IMR-90 (cell line): ENCODE measurements at regions not wholly inside any gene's neighbourhood (a gene's known extent, or its start where the extent isn't known, plus 50 kb on each side); places are given as distances from the start of the nearest gene placed in this dataset.

Experiments
- ATAC-seq: fragments of 200-7000 bp; cut with Tn5 transposase; 2 replicates; pipeline ENCODE4 v1.9.1; 2020; ENCODE audit warnings: low read depth, mild to moderate bottlenecking, moderate library complexity
- BruUV-seq: library from RNA; stranded (reverse); fragments of 400-500 nt; replicated peaks from 2 replicates; lab custom pipeline; 2021; lab: Mats Ljungman, UMichigan
- CTCF ChIA-PET: fragments of 300-600 bp; formaldehyde crosslinking; extraction: SDS; loops from one replicate; lab custom pipeline; 2021; ENCODE audit warnings: antibody characterized with exemption; lab: Yijun Ruan, JAX
- POLR2A ChIA-PET: fragments of 300-600 bp; sonication (Branson Sonifier 250); formaldehyde crosslinking; loops from one replicate; lab custom pipeline; 2022; ENCODE audit warnings: antibody characterized with exemption; ENCODE audit not compliant: unreplicated experiment; lab: Charles Lee
- DNase-seq: peaks from one replicate; pipeline ENCODE4 v3.0.0; 2013
- H2AFZ ChIP-seq: replicated peaks from 2 replicates; pipeline ENCODE3; 2013; ENCODE audit warnings: low read length, mild to moderate bottlenecking; ENCODE audit not compliant: poor library complexity
- H2AK5ac ChIP-seq: 2 replicates; pipeline ENCODE4 v1.6.1; 2013; ENCODE audit warnings: low read depth, low read length, inconsistent platforms
- H2AK9ac ChIP-seq: replicated peaks from 2 replicates; pipeline ENCODE3; 2013; ENCODE audit warnings: mild to moderate bottlenecking, low read depth, low read length, moderate library complexity; ENCODE audit not compliant: poor library complexity
- H2BK120ac ChIP-seq: 2 replicates; pipeline ENCODE4 v1.6.1; 2013; ENCODE audit warnings: low read depth, low read length, inconsistent platforms
- H2BK15ac ChIP-seq: 3 replicates; pipeline ENCODE4 v1.6.1; 2013; ENCODE audit warnings: low read depth, low read length, inconsistent platforms
- H2BK20ac ChIP-seq: 2 replicates; pipeline ENCODE4 v1.6.1; 2013; ENCODE audit warnings: low read depth, mild to moderate bottlenecking, inconsistent platforms, low read length, moderate library complexity
- H2BK5ac ChIP-seq: 2 replicates; pipeline ENCODE4 v1.6.1; 2013; ENCODE audit warnings: mild to moderate bottlenecking, low read depth, low read length, inconsistent platforms; ENCODE audit not compliant: poor library complexity, severe bottlenecking
- H3K14ac ChIP-seq: replicated peaks from 2 replicates; pipeline ENCODE4 v1.6.1; 2013; ENCODE audit warnings: low read depth, low read length, inconsistent platforms
- H3K18ac ChIP-seq: 2 replicates; pipeline ENCODE4 v1.6.1; 2013; ENCODE audit warnings: low read depth, low read length, control low read depth
- H3K23ac ChIP-seq: 2 replicates; pipeline ENCODE4 v1.6.1; 2013; ENCODE audit warnings: low read depth, low read length, inconsistent platforms
- H3K27ac ChIP-seq: 2 replicates; pipeline ENCODE4 v1.5.1; 2013; ENCODE audit warnings: mild to moderate bottlenecking, control low read depth, low read length; ENCODE audit not compliant: insufficient read depth
- H3K27me3 ChIP-seq: 2 replicates; pipeline ENCODE4 v1.6.1; 2013; ENCODE audit warnings: low read length; ENCODE audit not compliant: control insufficient read depth, insufficient read depth
- H3K36me3 ChIP-seq: 2 replicates; pipeline ENCODE4 v1.6.1; 2013; ENCODE audit warnings: low read length, mixed read lengths; ENCODE audit not compliant: control insufficient read depth, insufficient read depth
- H3K4ac ChIP-seq: 2 replicates; pipeline ENCODE4 v1.6.1; 2013; ENCODE audit warnings: low read depth, low read length, inconsistent platforms
- H3K4me1 ChIP-seq: 2 replicates; pipeline ENCODE4 v1.6.1; 2013; ENCODE audit warnings: low read length, mixed read lengths; ENCODE audit not compliant: control insufficient read depth, insufficient read depth
- H3K4me2 ChIP-seq: 2 replicates; pipeline ENCODE4 v1.6.1; 2013; ENCODE audit warnings: low read depth, mild to moderate bottlenecking, control low read depth, low read length, moderate library complexity
- H3K4me3 ChIP-seq: 2 replicates; pipeline ENCODE4 v1.5.1; 2013; ENCODE audit warnings: low read depth, mild to moderate bottlenecking, control low read depth, low read length, moderate library complexity; ENCODE audit not compliant: insufficient read depth
- H3K56ac ChIP-seq: 2 replicates; pipeline ENCODE4 v1.6.1; 2013; ENCODE audit warnings: low read length, inconsistent platforms; ENCODE audit not compliant: insufficient read depth; ENCODE audit errors: extremely low read depth
- H3K79me1 ChIP-seq, 2 experiments: 2 replicates each; pipeline ENCODE4 v1.6.1; 2013; ENCODE audit warnings: low read length in 2 of 2, inconsistent platforms in 1 of 2, low read depth in 1 of 2
- H3K9ac ChIP-seq: 2 replicates; pipeline ENCODE4 v1.6.1; 2013; ENCODE audit warnings: low read depth, low read length, control low read depth
- H3K9me1 ChIP-seq: 2 replicates; pipeline ENCODE4 v1.6.1; 2013; ENCODE audit warnings: low read length, inconsistent platforms; ENCODE audit not compliant: insufficient read depth
- H3K9me3 ChIP-seq: 2 replicates; pipeline ENCODE4 v1.6.1; 2013; ENCODE audit warnings: low read length; ENCODE audit not compliant: control insufficient read depth, insufficient read depth
- H4K20me1 ChIP-seq: 2 replicates; pipeline ENCODE4 v1.6.1; 2013; ENCODE audit warnings: low read length, inconsistent platforms; ENCODE audit not compliant: insufficient read depth
- H4K5ac ChIP-seq: 2 replicates; pipeline ENCODE4 v1.6.1; 2013; ENCODE audit warnings: mild to moderate bottlenecking, low read depth, low read length, control low read depth
- H4K8ac ChIP-seq, 2 experiments: 2 replicates each; pipeline ENCODE4 v1.6.1; 2013; ENCODE audit warnings: low read depth in 2 of 2, low read length in 2 of 2, control low read depth in 1 of 2, inconsistent platforms in 1 of 2
- H4K91ac ChIP-seq: 2 replicates; pipeline ENCODE4 v1.6.1; 2013; ENCODE audit warnings: low read depth, low read length, inconsistent platforms; ENCODE audit not compliant: insufficient read depth
- BHLHE40 ChIP-seq: fragments of 150-350 bp; IDR thresholded peaks from 2 replicates; pipeline ENCODE4 v1.6.1; 2016; ENCODE audit warnings: mild to moderate bottlenecking, low read depth, low read length
- ELK1 ChIP-seq: fragments of 150-350 bp; IDR thresholded peaks from 2 replicates; pipeline ENCODE4 v1.6.1; 2016; ENCODE audit warnings: low read depth, mild to moderate bottlenecking, low read length, moderate library complexity, borderline replicate concordance
- MAZ ChIP-seq: IDR thresholded peaks from 2 replicates; pipeline ENCODE4 v1.6.1; 2012; ENCODE audit warnings: low read depth, mild to moderate bottlenecking, low read length, improper control_type of control experiment, moderate library complexity, borderline replicate concordance
- POLR2A ChIP-seq: IDR thresholded peaks from 2 replicates; pipeline ENCODE4 v1.6.1; 2012; ENCODE audit warnings: mild to moderate bottlenecking, low read depth, low read length
- WGBS, 2 experiments: methylation state at CpG; one replicate each; pipeline versions ENCODE4 v1.1.5 to v1.1.7; 2013; ENCODE audit warnings: missing lambda C conversion rate in 2 of 2; ENCODE audit not compliant: insufficient read length in 1 of 2; ENCODE audit errors: extremely low coverage in 2 of 2; 5-methylcytosine and 5-hydroxymethylcytosine counted together
- dilution Hi-C: fragments of 300-500 bp; cut with HindIII; formaldehyde crosslinking; loops from one replicate; pipeline ENCODE4 v1.14.3; 2018; ENCODE audit warnings: low sequenced_read_pairs; ENCODE audit not compliant: unreplicated experiment
- in situ Hi-C: fragments of 300-500 bp; cut with MboI; formaldehyde crosslinking; loops from 3 replicates; pipeline ENCODE4 v1.14.3; 2019; ENCODE audit warnings: low sequenced_read_pairs, inconsistent platforms, mixed read lengths
- intact Hi-C: fragments of 100-400 bp; cut with micrococcal nuclease; formaldehyde crosslinking; loops from 2 replicates; pipeline ENCODE4 v1.10.0; 2022

DNA sequence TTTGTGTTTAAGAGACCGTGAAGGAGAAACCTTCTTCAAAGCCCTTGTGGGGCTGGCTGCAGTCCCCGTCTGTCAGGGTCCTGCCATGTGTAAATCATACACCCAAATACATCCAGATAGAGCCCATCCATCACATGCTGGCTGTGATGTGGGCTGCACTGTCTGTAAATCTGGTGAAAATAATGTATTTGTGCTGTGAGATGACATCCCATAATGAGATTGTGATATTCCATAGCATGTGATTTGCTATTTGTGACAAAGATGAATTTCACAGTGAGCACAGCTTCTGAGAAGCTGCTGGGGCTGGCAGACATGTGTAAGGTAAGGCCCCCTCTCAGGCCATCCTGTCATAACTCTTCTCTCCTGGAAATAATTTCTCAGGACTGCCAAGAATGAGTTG, 114.3 kb upstream of the MB21D2 start:
- no peaks in the 10 kb centered on the region for H3K9me1 ChIP-seq
- no peak overlapping the region for H3K14ac ChIP-seq
- H3K4me1 ChIP-seq = no peaks in the 10 kb centered on the region
- no peak for DNase-seq
- no peak overlapping the region for H3K4me2 ChIP-seq
- intact Hi-C loops (no loop called here), dilution Hi-C loops (no loop called here), in situ Hi-C loops (loop anchor here (25.0 kb wide), 1 partner anchor 470 kb away; no protein-coding TSS in a partner anchor)
- H2AK9ac ChIP-seq = no peak overlapping the region
- H3K18ac ChIP-seq = no peak overlapping the region
- H2BK20ac ChIP-seq = no peak overlapping the region
- no peak overlapping the region for H4K8ac ChIP-seq
- H2BK15ac ChIP-seq = no peak overlapping the region
- no TSS peak for BruUV-seq
- ChIA-PET CTCF (interaction anchor here (0.7 kb wide), 1 partner anchor 197 kb away, joined by 4 read pairs; no protein-coding TSS in a partner anchor), POLR2A (no interaction called here)
- no peak overlapping the region for H2BK5ac ChIP-seq
- TF ChIP-seq POLR2A (no peak), BHLHE40 (no peak), MAZ (no peak), ELK1 (no peak)
- no peak overlapping the region for H3K4me3 ChIP-seq
- WGBS, 2 experiments = no CpG with 5 or more reads among the region's 2 CpGs
- no peak overlapping the region for H4K5ac ChIP-seq
- H2AK5ac ChIP-seq = no peak overlapping the region
- H3K9ac ChIP-seq = no peak overlapping the region
- H3K23ac ChIP-seq = no peak overlapping the region
- no peak overlapping the region for H2BK120ac ChIP-seq
- no peak overlapping the region for H3K27ac ChIP-seq
- no peaks in the 10 kb centered on the region for H3K36me3 ChIP-seq
- no peaks in the 10 kb centered on the region for H3K9me3 ChIP-seq
- H3K79me1 ChIP-seq = no peaks in the 10 kb centered on the region
- H4K91ac ChIP-seq = no peak overlapping the region
- H4K20me1 ChIP-seq = no peaks in the 10 kb centered on the region
- peaks cover 10% of the 10 kb centered on the region for H3K27me3 ChIP-seq
- no peak overlapping the region for H3K4ac ChIP-seq
- ATAC-seq = no peak
- H3K56ac ChIP-seq = no peak overlapping the region
- H2AFZ ChIP-seq = no peak overlapping the region
